GM19035 (cell line): ENCODE measurements at regions not wholly inside any gene's neighbourhood (a gene's known extent, or its start where the extent isn't known, plus 50 kb on each side); places are given as distances from the start of the nearest gene placed in this dataset.
"Not testable (repeated sequence)": the region's sequence is repeated elsewhere in the genome, so short reads cannot be mapped to it uniquely, and the experiment has no call there.

Experiments used
- ATAC-seq: cut with Tn5 transposase; IDR thresholded peaks from one replicate; pipeline ENCODE4 v1.9.1; 2021; ENCODE audit not compliant: unreplicated experiment

- ATAC-seq = no peak
Observed at GRCh38 chr15:92705764-92706163, 50.2 kb upstream of the FAM174B start.

- ATAC-seq = no peak
Observed at GRCh38 chr15:92706201-92706600, 50.6 kb upstream of the FAM174B start.

GRCh38 chr15:92707880-92708551 lies 52.4 kb upstream of the FAM174B start:
- ATAC-seq = no peak

- no peak for ATAC-seq
Observed at GRCh38 chr15:92708635-92709034, 53.1 kb upstream of the FAM174B start.

GRCh38 chr15:92709110-92709790 lies 53.7 kb upstream of the FAM174B start:
- ATAC-seq = no peak

- ATAC-seq = no peak
Observed at GRCh38 chr15:92711457-92711831, 55.9 kb upstream of the FAM174B start.

GRCh38 chr15:92714077-92714476 lies 58.5 kb upstream of the FAM174B start:
- ATAC-seq = peak; percentile 26

GRCh38 chr15:92714477-92715401 lies 59.2 kb upstream of the FAM174B start:
- ATAC-seq = peak; percentile 81

- ATAC-seq = no peak
Observed at GRCh38 chr15:92715758-92716157, 60.2 kb upstream of the FAM174B start.

- no peak for ATAC-seq
Observed at GRCh38 chr15:92719021-92719420, 63.4 kb upstream of the FAM174B start.

- no peak for ATAC-seq
Observed at GRCh38 chr15:92724144-92724543, 68.6 kb upstream of the FAM174B start.

GRCh38 chr15:92725171-92725570 lies 69.6 kb upstream of the FAM174B start:
- no peak for ATAC-seq

- no peak for ATAC-seq
Observed at GRCh38 chr15:92728266-92728665, 72.7 kb upstream of the FAM174B start.

GRCh38 chr15:92733090-92733933 lies 77.7 kb upstream of the FAM174B start:
- no peak for ATAC-seq

GRCh38 chr15:92733934-92734521 lies 78.5 kb upstream of the FAM174B start:
- no peak for ATAC-seq

GRCh38 chr15:92739246-92739645 lies 83.7 kb upstream of the FAM174B start:
- not testable (repeated sequence) for ATAC-seq

GRCh38 chr15:92745845-92746271 lies 90.3 kb upstream of the FAM174B start:
- no peak for ATAC-seq

GRCh38 chr15:92747047-92747446 lies 91.5 kb upstream of the FAM174B start:
- no peak for ATAC-seq

- no peak for ATAC-seq
Observed at GRCh38 chr15:92749216-92749615, 93.6 kb upstream of the FAM174B start.

GRCh38 chr15:92749946-92750345 lies 94.4 kb upstream of the FAM174B start:
- ATAC-seq = no peak
